A549 (cell line): ENCODE measurements at regions not wholly inside any gene's neighbourhood (a gene's known extent, or its start where the extent isn't known, plus 50 kb on each side); places are given as distances from the start of the nearest gene placed in this dataset.

Experiments
- KDM1A ChIP-seq: fragments of 200-600 bp; sonication (generic); IDR thresholded peaks from 2 replicates; pipeline ENCODE4 v1.6.1; 2016; ENCODE audit warnings: low read depth, mild to moderate bottlenecking
- RCOR1 ChIP-seq: fragments of 150-350 bp; IDR thresholded peaks from 2 replicates; pipeline ENCODE4 v1.6.1; 2014; ENCODE audit warnings: antibody characterized with exemption, low read length, low read depth
- TF ChIP-seq, protein P1 (sequence below): IDR thresholded peaks from 2 replicates; pipeline ENCODE4 v1.6.1; 2012

DNA sequence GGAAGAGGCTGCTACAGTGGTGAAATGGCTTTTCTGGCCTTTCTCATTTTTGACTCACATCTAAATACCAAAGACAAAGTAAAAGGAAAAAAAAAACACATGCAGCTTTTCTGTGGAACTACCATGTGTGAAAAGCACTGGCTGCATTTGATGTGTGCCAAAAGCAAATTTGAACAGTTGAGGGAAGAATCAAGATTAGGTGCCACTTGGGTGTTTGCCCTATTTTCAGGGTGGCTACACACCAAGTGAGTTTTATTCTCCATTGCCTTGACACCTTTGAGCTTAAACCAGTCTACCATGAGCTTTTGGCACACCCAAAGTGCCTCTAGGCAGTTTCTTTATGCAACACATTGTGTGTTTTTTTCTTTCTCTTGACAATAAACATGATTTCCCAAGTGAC is 423.9 kb downstream of the FAM133A start:
- no peak for TF ChIP-seq KDM1A
- TF ChIP-seq, protein P1, sequence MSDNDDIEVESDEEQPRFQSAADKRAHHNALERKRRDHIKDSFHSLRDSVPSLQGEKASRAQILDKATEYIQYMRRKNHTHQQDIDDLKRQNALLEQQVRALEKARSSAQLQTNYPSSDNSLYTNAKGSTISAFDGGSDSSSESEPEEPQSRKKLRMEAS: no peak
- no peak for TF ChIP-seq RCOR1
